ENCODE measurements at regions not wholly inside any gene's neighbourhood (a gene's known extent, or its start where the extent isn't known, plus 50 kb on each side); places are given as distances from the start of the nearest gene placed in this dataset.
A peak's percentile ranks its signal among the peaks of the same experiment; 100 is the strongest.

- no peak for DNase-seq
- H3K4me1 ChIP-seq (ENCODE audit: insufficient read depth, low read length) = no peaks in the 10 kb centered on the region
- no peak overlapping the region for H3K4me3 ChIP-seq (ENCODE audit: low read depth in 1 of 2, low read length in 2 of 2)
- no peaks in the 10 kb centered on the region for H4K20me1 ChIP-seq (ENCODE audit: insufficient read depth, low read length)
- H3K9me3 ChIP-seq (ENCODE audit: insufficient read depth, low read length, severe bottlenecking) = no peaks in the 10 kb centered on the region
- 0 out of 3 replicates have a peak, but pooled peaks have one; percentile 33 for ATAC-seq (ENCODE audit: insufficient read depth, low read depth)
- TF ChIP-seq EZH2 (IDR thresholded peaks at IDR 0.05; ENCODE audit: borderline replicate concordance, low read depth, low read length, severe bottlenecking) (no peak), CTCF (IDR thresholded peaks at IDR 0.05; ENCODE audit: borderline replicate concordance, extremely low read depth, low read length, poor library complexity, severe bottlenecking) (no peak)
- H3K4me2 ChIP-seq (ENCODE audit: insufficient read depth, low read length) = no peak overlapping the region
- H3K79me2 ChIP-seq (ENCODE audit: insufficient read depth, low read length) = no peaks in the 10 kb centered on the region
- no peak overlapping the region for H2AFZ ChIP-seq (ENCODE audit: low read depth, low read length)
- no peaks in the 10 kb centered on the region for H3K36me3 ChIP-seq (ENCODE audit: insufficient read depth, low read length)
- no peaks in the 10 kb centered on the region for H3K27me3 ChIP-seq (ENCODE audit: insufficient read depth, low read length, poor library complexity)
- H3K27ac ChIP-seq (ENCODE audit: low read length) = no peak overlapping the region
- no peak overlapping the region for H3K9ac ChIP-seq (ENCODE audit: low read depth, low read length)
These were observed 594.6 kb upstream of the ZP4 start for GRCh38 chr1:238485057-238485911.

GRCh38 chr1:238484121-238484520 is 593.4 kb upstream of the ZP4 start:
- H3K4me1 ChIP-seq (ENCODE audit: insufficient read depth, low read length) = no peaks in the 10 kb centered on the region
- no peaks in the 10 kb centered on the region for H4K20me1 ChIP-seq (ENCODE audit: insufficient read depth, low read length)
- H3K79me2 ChIP-seq (ENCODE audit: insufficient read depth, low read length) = no peaks in the 10 kb centered on the region
- H2AFZ ChIP-seq (ENCODE audit: low read depth, low read length) = no peak overlapping the region
- no peak overlapping the region for H3K27ac ChIP-seq (ENCODE audit: low read length)
- TF ChIP-seq EZH2 (IDR thresholded peaks at IDR 0.05; ENCODE audit: borderline replicate concordance, low read depth, low read length, severe bottlenecking) (no peak), CTCF (IDR thresholded peaks at IDR 0.05; ENCODE audit: borderline replicate concordance, extremely low read depth, low read length, poor library complexity, severe bottlenecking) (no peak)
- DNase-seq = no peak
- no peak for ATAC-seq (ENCODE audit: insufficient read depth, low read depth)
- no peak overlapping the region for H3K4me2 ChIP-seq (ENCODE audit: insufficient read depth, low read length)
- no peak overlapping the region for H3K4me3 ChIP-seq (ENCODE audit: low read depth in 1 of 2, low read length in 2 of 2)
- H3K9ac ChIP-seq (ENCODE audit: low read depth, low read length) = no peak overlapping the region
- H3K9me3 ChIP-seq (ENCODE audit: insufficient read depth, low read length, severe bottlenecking) = no peaks in the 10 kb centered on the region
- no peaks in the 10 kb centered on the region for H3K36me3 ChIP-seq (ENCODE audit: insufficient read depth, low read length)
- no peaks in the 10 kb centered on the region for H3K27me3 ChIP-seq (ENCODE audit: insufficient read depth, low read length, poor library complexity)

GRCh38 chr1:238476841-238477240 is 586.1 kb upstream of the ZP4 start:
- Histone ChIP-seq H3K9ac (ENCODE audit: low read depth, low read length) (no peak overlapping the region), H3K4me3 (ENCODE audit: low read depth in 1 of 2, low read length in 2 of 2) (no peak overlapping the region), H3K4me1 (ENCODE audit: insufficient read depth, low read length) (no peaks in the 10 kb centered on the region), H4K20me1 (ENCODE audit: insufficient read depth, low read length) (no peaks in the 10 kb centered on the region), H2AFZ (ENCODE audit: low read depth, low read length) (no peak overlapping the region), H3K36me3 (ENCODE audit: insufficient read depth, low read length) (no peaks in the 10 kb centered on the region), H3K27ac (ENCODE audit: low read length) (no peak overlapping the region), H3K27me3 (ENCODE audit: insufficient read depth, low read length, poor library complexity) (no peaks in the 10 kb centered on the region), H3K79me2 (ENCODE audit: insufficient read depth, low read length) (no peaks in the 10 kb centered on the region), H3K4me2 (ENCODE audit: insufficient read depth, low read length) (no peak overlapping the region), H3K9me3 (ENCODE audit: insufficient read depth, low read length, severe bottlenecking) (no peaks in the 10 kb centered on the region)
- TF ChIP-seq CTCF (IDR thresholded peaks at IDR 0.05; ENCODE audit: borderline replicate concordance, extremely low read depth, low read length, poor library complexity, severe bottlenecking) (no peak), EZH2 (IDR thresholded peaks at IDR 0.05; ENCODE audit: borderline replicate concordance, low read depth, low read length, severe bottlenecking) (no peak)
- no peak for ATAC-seq (ENCODE audit: insufficient read depth, low read depth)
- no peak for DNase-seq

Measured in DND-41 (cell line).